CD14-positive monocyte (primary cell): ENCODE measurements at regions not wholly inside any gene's neighbourhood (a gene's known extent, or its start where the extent isn't known, plus 50 kb on each side); places are given as distances from the start of the nearest gene placed in this dataset.

Experiments used
- DNase-seq, 3 donors: peaks; one replicate each; pipeline ENCODE4 v3.0.0-alpha.2; 2011 to 2022
- H2AFZ ChIP-seq: 2 replicates; pipeline ENCODE4 v1.6.0; 2012; ENCODE audit warnings: mild to moderate bottlenecking, low read depth, low read length, inconsistent platforms; ENCODE audit not compliant: insufficient read depth, poor library complexity, severe bottlenecking
- H3K27ac ChIP-seq, 2 donors: 1 replicate in 1 of 2; 2 replicates in 1 of 2; pipeline ENCODE4 v1.5.1; 2012 to 2013; ENCODE audit warnings: low read length in 2 of 2, control low read depth in 1 of 2, inconsistent platforms in 1 of 2, low read depth in 1 of 2, mild to moderate bottlenecking in 1 of 2
- H3K27me3 ChIP-seq, 2 donors: one replicate each; pipeline versions ENCODE4 v1.6.0 to v1.6.1; 2011 to 2013; ENCODE audit warnings: low read length in 2 of 2; ENCODE audit not compliant: control insufficient read depth in 2 of 2, insufficient read depth in 2 of 2
- H3K36me3 ChIP-seq, 2 donors: replicated peaks in 1 of 2; 1 replicate in 1 of 2; 2 replicates in 1 of 2; pipeline versions ENCODE4 v1.5.1 to v1.6.1; 2012 to 2013; ENCODE audit warnings: low read length in 2 of 2, control low read depth in 1 of 2, inconsistent platforms in 1 of 2, mild to moderate bottlenecking in 1 of 2; ENCODE audit not compliant: insufficient read depth in 2 of 2, control insufficient read depth in 1 of 2
- H3K4me1 ChIP-seq, 2 donors: 1 replicate in 1 of 2; 2 replicates in 1 of 2; pipeline versions ENCODE4 v1.5.1 to v1.6.1; 2012 to 2013; ENCODE audit warnings: low read length in 2 of 2, control low read depth in 1 of 2, inconsistent platforms in 1 of 2, mild to moderate bottlenecking in 1 of 2, moderate library complexity in 1 of 2; ENCODE audit not compliant: insufficient read depth in 2 of 2, control insufficient read depth in 1 of 2
- H3K4me2 ChIP-seq: replicated peaks from 2 replicates; pipeline ENCODE3; 2012; ENCODE audit warnings: low read length, moderate library complexity, mild to moderate bottlenecking; ENCODE audit not compliant: poor library complexity, severe bottlenecking; ENCODE audit errors: extremely low read depth
- H3K4me3 ChIP-seq, 3 experiments: fragments of 200-600 bp in 1 of 3; sonication (generic) in 1 of 3; replicated peaks in 1 of 3; 1 replicate in 2 of 3; 2 replicates in 1 of 3; pipeline ENCODE4 v1.5.1; 2011 to 2013; ENCODE audit warnings: low read length in 3 of 3, mild to moderate bottlenecking in 3 of 3, control low read depth in 2 of 3, low read depth in 2 of 3, inconsistent platforms in 1 of 3, moderate library complexity in 1 of 3
- H3K79me2 ChIP-seq: 2 replicates; pipeline ENCODE4 v1.6.0; 2012; ENCODE audit warnings: mild to moderate bottlenecking, control low read depth, inconsistent platforms, low read length, moderate library complexity; ENCODE audit not compliant: insufficient read depth
- H3K9ac ChIP-seq: 2 replicates; pipeline ENCODE4 v1.6.0; 2017; ENCODE audit warnings: low read length, mild to moderate bottlenecking; ENCODE audit not compliant: insufficient read depth, poor library complexity, severe bottlenecking
- H3K9me3 ChIP-seq, 2 donors: replicated peaks in 1 of 2; 1 replicate in 1 of 2; 2 replicates in 1 of 2; pipeline versions ENCODE4 v1.5.1 to v1.6.1; 2012 to 2013; ENCODE audit warnings: low read length in 2 of 2, control low read depth in 1 of 2; ENCODE audit not compliant: control insufficient read depth in 1 of 2, insufficient read depth in 1 of 2
- H4K20me1 ChIP-seq: 2 replicates; pipeline ENCODE4 v1.6.0; 2012; ENCODE audit warnings: mild to moderate bottlenecking, low read length, control low read depth, moderate library complexity; ENCODE audit not compliant: insufficient read depth
- H3K27ac Mint-ChIP-seq, 7 donors: one replicate each; pipeline ENCODE4 v1.8.0; 2020; ENCODE audit warnings: mild to moderate bottlenecking in 7 of 7, mixed read lengths in 7 of 7, moderate library complexity in 6 of 7, inconsistent platforms in 2 of 7
- H3K27me3 Mint-ChIP-seq, 3 donors: one replicate each; pipeline ENCODE4 v1.8.0; 2021 to 2022; ENCODE audit warnings: low read depth in 3 of 3, mild to moderate bottlenecking in 3 of 3, mixed read lengths in 3 of 3, moderate library complexity in 3 of 3, inconsistent platforms in 1 of 3
- H3K36me3 Mint-ChIP-seq, 2 donors: one replicate each; pipeline ENCODE4 v1.8.0; 2020; ENCODE audit warnings: mixed read lengths in 2 of 2, inconsistent platforms in 1 of 2, mild to moderate bottlenecking in 1 of 2
- H3K4me1 Mint-ChIP-seq: one replicate; pipeline ENCODE4 v1.8.0; 2020; ENCODE audit warnings: mild to moderate bottlenecking, mixed read lengths
- H3K4me3 Mint-ChIP-seq, 2 donors: one replicate each; pipeline ENCODE4 v1.8.0; 2020; ENCODE audit warnings: mild to moderate bottlenecking in 2 of 2, mixed read lengths in 2 of 2, moderate library complexity in 1 of 2
- H3K9me3 Mint-ChIP-seq, 7 donors: one replicate each; pipeline ENCODE4 v1.8.0; 2020 to 2022; ENCODE audit warnings: mixed read lengths in 7 of 7, mild to moderate bottlenecking in 6 of 7, moderate library complexity in 6 of 7, inconsistent platforms in 2 of 7
- WGBS: methylation state at CpG from one replicate; pipeline ENCODE4 v1.1.5; 2013; ENCODE audit warnings: missing lambda C conversion rate; ENCODE audit not compliant: insufficient coverage; 5-methylcytosine and 5-hydroxymethylcytosine counted together
- intact Hi-C, 2 donors: fragments of 100-400 bp; cut with micrococcal nuclease; formaldehyde crosslinking; loops; one replicate each; pipeline versions ENCODE4 v1.15.0 to v1.15.1; 2023
- TF ChIP-seq, protein P1 (sequence below): fragments of 200-600 bp; IDR thresholded peaks from one replicate; pipeline ENCODE4 v1.8.0; 2022; ENCODE audit warnings: antibody characterized with exemption, mild to moderate bottlenecking

DNA sequence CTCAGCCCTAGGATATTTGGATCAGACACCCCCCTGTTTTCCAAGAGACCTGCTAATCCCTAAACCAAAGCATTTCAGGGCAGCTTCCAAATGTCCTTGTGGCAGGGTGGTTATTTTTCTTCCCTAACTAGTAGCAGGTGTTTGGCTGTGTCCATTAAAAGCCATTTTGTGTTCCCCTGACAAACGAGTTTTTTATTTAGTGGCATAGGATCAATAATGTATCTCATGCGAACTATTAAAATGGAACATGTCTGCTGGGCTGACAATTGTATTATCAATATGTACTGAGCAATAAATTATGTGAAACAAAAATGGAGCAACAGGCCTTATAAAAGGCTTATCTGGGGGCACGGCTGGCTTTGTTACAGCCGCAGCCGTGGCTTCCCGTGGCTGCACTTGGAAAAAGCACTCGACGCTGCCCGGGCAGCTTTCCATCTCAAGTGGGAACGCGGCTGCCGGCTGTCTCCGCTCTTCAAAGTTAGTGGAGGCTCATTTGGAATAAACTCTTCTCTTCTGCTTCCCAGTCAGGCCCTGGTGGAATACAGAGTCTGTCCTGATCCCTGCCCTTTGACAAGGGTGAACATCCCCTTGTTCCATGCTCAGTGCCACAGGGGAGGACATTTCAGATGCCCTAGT lies 554.3 kb downstream of the TYW1 start:
- no peaks in the 10 kb centered on the region for H3K36me3 ChIP-seq
- H4K20me1 ChIP-seq = no peaks in the 10 kb centered on the region
- H3K27ac Mint-ChIP-seq = no peak overlapping the region
- no peak overlapping the region for H3K4me2 ChIP-seq
- TF ChIP-seq, protein P1, sequence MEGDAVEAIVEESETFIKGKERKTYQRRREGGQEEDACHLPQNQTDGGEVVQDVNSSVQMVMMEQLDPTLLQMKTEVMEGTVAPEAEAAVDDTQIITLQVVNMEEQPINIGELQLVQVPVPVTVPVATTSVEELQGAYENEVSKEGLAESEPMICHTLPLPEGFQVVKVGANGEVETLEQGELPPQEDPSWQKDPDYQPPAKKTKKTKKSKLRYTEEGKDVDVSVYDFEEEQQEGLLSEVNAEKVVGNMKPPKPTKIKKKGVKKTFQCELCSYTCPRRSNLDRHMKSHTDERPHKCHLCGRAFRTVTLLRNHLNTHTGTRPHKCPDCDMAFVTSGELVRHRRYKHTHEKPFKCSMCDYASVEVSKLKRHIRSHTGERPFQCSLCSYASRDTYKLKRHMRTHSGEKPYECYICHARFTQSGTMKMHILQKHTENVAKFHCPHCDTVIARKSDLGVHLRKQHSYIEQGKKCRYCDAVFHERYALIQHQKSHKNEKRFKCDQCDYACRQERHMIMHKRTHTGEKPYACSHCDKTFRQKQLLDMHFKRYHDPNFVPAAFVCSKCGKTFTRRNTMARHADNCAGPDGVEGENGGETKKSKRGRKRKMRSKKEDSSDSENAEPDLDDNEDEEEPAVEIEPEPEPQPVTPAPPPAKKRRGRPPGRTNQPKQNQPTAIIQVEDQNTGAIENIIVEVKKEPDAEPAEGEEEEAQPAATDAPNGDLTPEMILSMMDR = no peak
- intact Hi-C loops = no loop called here
- no peak overlapping the region for H3K27ac ChIP-seq
- H3K9me3 Mint-ChIP-seq = peaks cover 8 to 42% (median 22%) of the 10 kb centered on the region in 7 donors
- H3K27me3 Mint-ChIP-seq = no peaks in the 10 kb centered on the region
- 93% methylated on average over 10 of the region's 13 CpGs for WGBS
- no peaks in the 10 kb centered on the region for H3K79me2 ChIP-seq
- DNase-seq = no peak
- H3K4me1 ChIP-seq = no peaks in the 10 kb centered on the region
- no peaks in the 10 kb centered on the region for H3K36me3 Mint-ChIP-seq
- H3K4me1 Mint-ChIP-seq = no peaks in the 10 kb centered on the region
- H3K4me3 Mint-ChIP-seq = no peak overlapping the region
- H2AFZ ChIP-seq = no peak overlapping the region
- peaks cover 25 to 39% of the 10 kb centered on the region in 2 donors for H3K9me3 ChIP-seq
- no peak overlapping the region for H3K9ac ChIP-seq
- H3K27me3 ChIP-seq = no peaks in the 10 kb centered on the region
- no peak overlapping the region for H3K4me3 ChIP-seq

DNA sequence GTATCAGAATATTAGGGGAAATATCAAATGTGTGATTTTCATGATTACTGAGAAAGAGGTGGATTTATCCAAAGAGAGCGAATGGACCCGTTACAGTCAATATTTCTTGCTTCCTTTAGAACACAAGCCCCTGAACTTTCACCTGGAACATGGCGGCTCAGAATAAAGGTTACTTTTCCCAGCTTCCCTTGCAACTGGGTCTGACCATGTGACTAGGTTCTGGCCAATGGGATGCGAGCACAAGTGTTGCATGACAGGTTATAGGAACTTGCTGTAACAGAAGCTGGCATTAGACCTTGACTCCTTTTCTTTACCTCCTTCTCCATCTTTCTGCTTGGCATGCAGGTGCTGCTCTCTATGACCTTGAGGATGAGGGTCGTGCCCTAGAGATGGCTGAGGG lies 556.1 kb downstream of the TYW1 start:
- no peaks in the 10 kb centered on the region for H4K20me1 ChIP-seq
- H3K36me3 Mint-ChIP-seq = no peaks in the 10 kb centered on the region
- peak overlapping the region in 1 of 7 donors; percentile 10 for H3K27ac Mint-ChIP-seq
- no peaks in the 10 kb centered on the region for H3K36me3 ChIP-seq
- no peaks in the 10 kb centered on the region for H3K4me1 ChIP-seq
- H3K9ac ChIP-seq = no peak overlapping the region
- no peaks in the 10 kb centered on the region for H3K79me2 ChIP-seq
- peaks cover 8 to 50% (median 23%) of the 10 kb centered on the region in 7 donors for H3K9me3 Mint-ChIP-seq
- TF ChIP-seq, protein P1 = no peak
- H3K27me3 Mint-ChIP-seq = peaks cover 0 to 2% (median 0%) of the 10 kb centered on the region in 3 donors
- H3K27ac ChIP-seq = no peak overlapping the region
- H3K9me3 ChIP-seq = peaks cover 25 to 47% of the 10 kb centered on the region in 2 donors
- 94% methylated on average over 3 of the region's 5 CpGs for WGBS
- no peaks in the 10 kb centered on the region for H3K27me3 ChIP-seq
- no peaks in the 10 kb centered on the region for H3K4me1 Mint-ChIP-seq
- no peak overlapping the region for H3K4me3 Mint-ChIP-seq
- DNase-seq = no peak
- no peak overlapping the region for H2AFZ ChIP-seq
- intact Hi-C loops = no loop called here
- no peak overlapping the region for H3K4me2 ChIP-seq
- H3K4me3 ChIP-seq = no peak overlapping the region
